Ascending aorta (tissue), 2 donors: ENCODE measurements at regions not wholly inside any gene's neighbourhood (a gene's known extent, or its start where the extent isn't known, plus 50 kb on each side); places are given as distances from the start of the nearest gene placed in this dataset.

Experiments used
- DNase-seq, 2 donors: peaks; one replicate each; pipeline ENCODE4 v3.0.0-alpha.2; 2019; ENCODE audit warnings: low spot score in 2 of 2
- H3K27ac ChIP-seq, 2 donors: fragments of 200-600 bp; sonication (generic); one replicate each; pipeline ENCODE4 v1.5.1; 2016 to 2017; ENCODE audit warnings: mild to moderate bottlenecking in 1 of 2
- H3K27me3 ChIP-seq: fragments of 200-600 bp; sonication (generic); one replicate; pipeline ENCODE4 v1.5.1; 2017
- H3K36me3 ChIP-seq, 2 donors: fragments of 200-600 bp; sonication (generic); one replicate each; pipeline ENCODE4 v1.5.1; 2016
- H3K4me1 ChIP-seq, 2 donors: fragments of 200-600 bp; sonication (generic); one replicate each; pipeline ENCODE4 v1.5.1; 2016 to 2017; ENCODE audit warnings: mild to moderate bottlenecking in 1 of 2
- H3K4me3 ChIP-seq, 2 donors: fragments of 200-600 bp; sonication (generic); one replicate each; pipeline ENCODE4 v1.5.1; 2016 to 2017; ENCODE audit warnings: mild to moderate bottlenecking in 1 of 2
- H3K9me3 ChIP-seq, 2 donors: fragments of 200-600 bp; sonication (generic); one replicate each; pipeline ENCODE4 v1.5.1; 2016
- intact Hi-C: fragments of 100-400 bp; cut with DNase I; formaldehyde crosslinking; loops from one replicate; pipeline ENCODE4 v1.15.1; 2023
- TF ChIP-seq, protein P1 (sequence below), 3 experiments: fragments of 200-600 bp in 2 of 3; fragments of 450-650 bp in 1 of 3; sonication (generic) in 2 of 3; IDR thresholded peaks; one replicate each; pipeline ENCODE4 v1.5.1; 2016 to 2019; ENCODE audit warnings: antibody characterized with exemption in 3 of 3, mild to moderate bottlenecking in 1 of 3, moderate library complexity in 1 of 3

GRCh38 chr10:42980553-42981357, 96.1 kb upstream of the RET start:
- TF ChIP-seq, protein P1, sequence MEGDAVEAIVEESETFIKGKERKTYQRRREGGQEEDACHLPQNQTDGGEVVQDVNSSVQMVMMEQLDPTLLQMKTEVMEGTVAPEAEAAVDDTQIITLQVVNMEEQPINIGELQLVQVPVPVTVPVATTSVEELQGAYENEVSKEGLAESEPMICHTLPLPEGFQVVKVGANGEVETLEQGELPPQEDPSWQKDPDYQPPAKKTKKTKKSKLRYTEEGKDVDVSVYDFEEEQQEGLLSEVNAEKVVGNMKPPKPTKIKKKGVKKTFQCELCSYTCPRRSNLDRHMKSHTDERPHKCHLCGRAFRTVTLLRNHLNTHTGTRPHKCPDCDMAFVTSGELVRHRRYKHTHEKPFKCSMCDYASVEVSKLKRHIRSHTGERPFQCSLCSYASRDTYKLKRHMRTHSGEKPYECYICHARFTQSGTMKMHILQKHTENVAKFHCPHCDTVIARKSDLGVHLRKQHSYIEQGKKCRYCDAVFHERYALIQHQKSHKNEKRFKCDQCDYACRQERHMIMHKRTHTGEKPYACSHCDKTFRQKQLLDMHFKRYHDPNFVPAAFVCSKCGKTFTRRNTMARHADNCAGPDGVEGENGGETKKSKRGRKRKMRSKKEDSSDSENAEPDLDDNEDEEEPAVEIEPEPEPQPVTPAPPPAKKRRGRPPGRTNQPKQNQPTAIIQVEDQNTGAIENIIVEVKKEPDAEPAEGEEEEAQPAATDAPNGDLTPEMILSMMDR (IDR thresholded peaks at IDR 0.05), result no peak
- H3K36me3 ChIP-seq, result no peaks in the 10 kb centered on the region
- no peak overlapping the region for H3K27ac ChIP-seq
- intact Hi-C loops, result no loop called here
- no peaks in the 10 kb centered on the region for H3K4me1 ChIP-seq
- no peaks in the 10 kb centered on the region for H3K27me3 ChIP-seq
- H3K9me3 ChIP-seq, result no peaks in the 10 kb centered on the region
- H3K4me3 ChIP-seq, result no peak overlapping the region
- DNase-seq, result peak in 1 of 2 donors; percentile 44

GRCh38 chr10:42981358-42982236, 95.3 kb upstream of the RET start:
- intact Hi-C loops, result no loop called here
- H3K4me3 ChIP-seq, result no peak overlapping the region
- TF ChIP-seq, protein P1 (IDR thresholded peaks at IDR 0.05), result no peak
- no peaks in the 10 kb centered on the region for H3K9me3 ChIP-seq
- peak in 1 of 2 donors; percentile 41 for DNase-seq
- no peaks in the 10 kb centered on the region for H3K4me1 ChIP-seq
- H3K27ac ChIP-seq, result no peak overlapping the region
- H3K36me3 ChIP-seq, result no peaks in the 10 kb centered on the region
- H3K27me3 ChIP-seq, result no peaks in the 10 kb centered on the region

GRCh38 chr10:42982891-42983506, 93.9 kb upstream of the RET start:
- no peaks in the 10 kb centered on the region for H3K27me3 ChIP-seq
- H3K9me3 ChIP-seq, result no peaks in the 10 kb centered on the region
- no peak for DNase-seq
- TF ChIP-seq, protein P1 (IDR thresholded peaks at IDR 0.05), result no peak
- no peaks in the 10 kb centered on the region for H3K4me1 ChIP-seq
- intact Hi-C loops, result no loop called here
- H3K36me3 ChIP-seq, result no peaks in the 10 kb centered on the region
- no peak overlapping the region for H3K4me3 ChIP-seq
- H3K27ac ChIP-seq, result no peak overlapping the region

DNA sequence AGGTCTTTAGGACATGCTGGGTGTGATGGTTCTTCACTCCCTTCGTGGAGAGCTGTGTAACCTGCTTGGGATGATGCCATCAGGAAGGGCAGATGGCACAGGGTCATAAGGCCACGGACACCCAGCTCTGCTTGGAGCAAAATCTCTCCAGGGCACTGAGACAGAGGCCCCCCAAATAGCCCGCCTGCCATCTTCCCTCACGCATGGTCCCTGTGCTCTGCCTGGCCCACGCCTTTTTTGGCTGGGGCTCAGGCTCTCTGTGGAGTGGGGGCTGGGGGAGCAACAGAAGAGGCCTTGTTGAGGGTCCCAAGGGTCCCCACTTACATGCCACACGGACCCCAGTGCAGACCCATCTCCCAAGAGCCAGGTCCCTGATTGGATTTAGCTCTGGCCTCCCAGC, 93.3 kb upstream of the RET start:
- no peaks in the 10 kb centered on the region for H3K27me3 ChIP-seq
- intact Hi-C loops, result no loop called here
- no peaks in the 10 kb centered on the region for H3K4me1 ChIP-seq
- DNase-seq, result no peak
- H3K36me3 ChIP-seq, result no peaks in the 10 kb centered on the region
- H3K27ac ChIP-seq, result no peak overlapping the region
- no peaks in the 10 kb centered on the region for H3K9me3 ChIP-seq
- TF ChIP-seq, protein P1 (IDR thresholded peaks at IDR 0.05), result no peak
- no peak overlapping the region for H3K4me3 ChIP-seq

- TF ChIP-seq, protein P1 (IDR thresholded peaks at IDR 0.05), result no peak
- no peaks in the 10 kb centered on the region for H3K9me3 ChIP-seq
- no peak overlapping the region for H3K4me3 ChIP-seq
- no peak overlapping the region for H3K27ac ChIP-seq
- no peak for DNase-seq
- H3K4me1 ChIP-seq, result no peaks in the 10 kb centered on the region
- H3K27me3 ChIP-seq, result no peaks in the 10 kb centered on the region
- intact Hi-C loops, result no loop called here
- no peaks in the 10 kb centered on the region for H3K36me3 ChIP-seq
Observed at GRCh38 chr10:42984035-42984610, 92.7 kb upstream of the RET start.
